Natural killer cell treated with Interleukin-12 subunit alpha and Interleukin-12 subunit beta and Interleukin-15 and Interleukin-18, amount 100 ng/mL, for 72 hours (primary cell): ENCODE measurements at regions not wholly inside any gene's neighbourhood (a gene's known extent, or its start where the extent isn't known, plus 50 kb on each side); places are given as distances from the start of the nearest gene placed in this dataset.
"Not testable (repeated sequence)": the region's sequence is repeated elsewhere in the genome, so short reads cannot be mapped to it uniquely, and the experiment has no call there.

Experiments used
- ATAC-seq, 2 donors: fragments of 150-1000 bp; cut with Tn5 transposase in 1 of 2; sonication (Bioruptor Pico), chemical (Tn5 transposase) in 1 of 2; 2 replicates each; pipeline ENCODE4 v1.10.0; 2021
- DNase-seq: peaks from one replicate; pipeline ENCODE4 v3.0.0; 2022; ENCODE audit warnings: low spot score
- H3K27ac Mint-ChIP-seq, 2 donors: 1 replicate in 1 of 2; 2 replicates in 1 of 2; pipeline ENCODE4 v1.8.0; 2022; ENCODE audit warnings: mixed read lengths in 2 of 2, mild to moderate bottlenecking in 1 of 2, moderate library complexity in 1 of 2
- H3K27me3 Mint-ChIP-seq, 2 donors: 1 replicate in 1 of 2; 2 replicates in 1 of 2; pipeline ENCODE4 v1.8.0; 2022; ENCODE audit warnings: mixed read lengths in 2 of 2
- H3K36me3 Mint-ChIP-seq: one replicate; pipeline ENCODE4 v1.8.0; 2022; ENCODE audit warnings: mixed read lengths
- H3K4me1 Mint-ChIP-seq, 2 donors: 1 replicate in 1 of 2; 2 replicates in 1 of 2; pipeline ENCODE4 v1.8.0; 2022; ENCODE audit warnings: low read depth in 2 of 2, mixed read lengths in 2 of 2, mild to moderate bottlenecking in 1 of 2
- H3K4me3 Mint-ChIP-seq: one replicate; pipeline ENCODE4 v1.8.0; 2022; ENCODE audit warnings: mixed read lengths
- H3K9me3 Mint-ChIP-seq: 2 replicates; pipeline ENCODE4 v1.8.0; 2022; ENCODE audit warnings: mixed read lengths

- Mint-ChIP-seq H3K27me3 (peaks cover 0 to 2% of the 10 kb centered on the region in 2 donors), H3K36me3 (peaks cover 40% of the 10 kb centered on the region), H3K4me1 (peaks cover 8 to 10% of the 10 kb centered on the region in 2 donors), H3K27ac (no peak overlapping the region), H3K4me3 (no peak overlapping the region), H3K9me3 (peaks cover 15% of the 10 kb centered on the region)
- no peak for DNase-seq
- no peak for ATAC-seq
Observed at GRCh38 chr13:50537029-50537428, 306.5 kb downstream of the DLEU7 start.

- H3K27me3 Mint-ChIP-seq, result peaks cover 0 to 3% of the 10 kb centered on the region in 2 donors
- no peak overlapping the region for H3K27ac Mint-ChIP-seq
- no peak for ATAC-seq
- H3K4me3 Mint-ChIP-seq, result no peak overlapping the region
- H3K4me1 Mint-ChIP-seq, result peaks cover 6% of the 10 kb centered on the region in 2 donors
- peaks cover 34% of the 10 kb centered on the region for H3K36me3 Mint-ChIP-seq
- DNase-seq, result no peak
- H3K9me3 Mint-ChIP-seq, result peaks cover 11% of the 10 kb centered on the region
Observed at GRCh38 chr13:50539791-50540530, 303.5 kb downstream of the DLEU7 start.

GRCh38 chr13:50543141-50543540, 300.4 kb downstream of the DLEU7 start:
- no peak for ATAC-seq
- no peaks in the 10 kb centered on the region for H3K4me1 Mint-ChIP-seq

GRCh38 chr13:50543782-50544181, 299.7 kb downstream of the DLEU7 start:
- ATAC-seq, result no peak
- no peaks in the 10 kb centered on the region for H3K9me3 Mint-ChIP-seq
- no peak overlapping the region for H3K27ac Mint-ChIP-seq
- no peak overlapping the region for H3K4me3 Mint-ChIP-seq
- no peak for DNase-seq
- peaks cover 5% of the 10 kb centered on the region for H3K36me3 Mint-ChIP-seq
- no peaks in the 10 kb centered on the region for H3K4me1 Mint-ChIP-seq
- peaks cover 0 to 3% of the 10 kb centered on the region in 2 donors for H3K27me3 Mint-ChIP-seq

More at GRCh38 chr13:50543141-50543540, 300.4 kb downstream of the DLEU7 start:
- no peaks in the 10 kb centered on the region for H3K9me3 Mint-ChIP-seq
- peaks cover 11% of the 10 kb centered on the region for H3K36me3 Mint-ChIP-seq
- DNase-seq, result no peak
- no peak overlapping the region for H3K27ac Mint-ChIP-seq
- H3K4me3 Mint-ChIP-seq, result no peak overlapping the region
- H3K27me3 Mint-ChIP-seq, result peaks cover 0 to 3% of the 10 kb centered on the region in 2 donors

- no peaks in the 10 kb centered on the region for H3K4me1 Mint-ChIP-seq
- no peak overlapping the region for H3K4me3 Mint-ChIP-seq
- DNase-seq, result no peak
- peaks cover 0 to 3% of the 10 kb centered on the region in 2 donors for H3K27me3 Mint-ChIP-seq
- H3K36me3 Mint-ChIP-seq, result peaks cover under 1% of the 10 kb centered on the region
- no peak for ATAC-seq
- no peak overlapping the region for H3K27ac Mint-ChIP-seq
- H3K9me3 Mint-ChIP-seq, result no peaks in the 10 kb centered on the region
Observed at GRCh38 chr13:50544211-50544610, 299.3 kb downstream of the DLEU7 start.

GRCh38 chr13:50547175-50547574, 296.3 kb downstream of the DLEU7 start:
- not testable (repeated sequence) for H3K4me1 Mint-ChIP-seq, H3K36me3 Mint-ChIP-seq, ATAC-seq, H3K27me3 Mint-ChIP-seq, H3K27ac Mint-ChIP-seq, H3K9me3 Mint-ChIP-seq, DNase-seq, H3K4me3 Mint-ChIP-seq

GRCh38 chr13:50548586-50548985, 294.9 kb downstream of the DLEU7 start:
- no peak for DNase-seq
- H3K4me1 Mint-ChIP-seq, result no peaks in the 10 kb centered on the region
- H3K9me3 Mint-ChIP-seq, result no peaks in the 10 kb centered on the region
- H3K4me3 Mint-ChIP-seq, result no peak overlapping the region
- no peak overlapping the region for H3K27ac Mint-ChIP-seq
- H3K36me3 Mint-ChIP-seq, result no peaks in the 10 kb centered on the region
- no peak for ATAC-seq
- peaks cover 0 to under 1% of the 10 kb centered on the region in 2 donors for H3K27me3 Mint-ChIP-seq

- no peaks in the 10 kb centered on the region for H3K9me3 Mint-ChIP-seq
- no peak for ATAC-seq
- H3K4me1 Mint-ChIP-seq, result no peaks in the 10 kb centered on the region
- H3K36me3 Mint-ChIP-seq, result peaks cover 4% of the 10 kb centered on the region
- no peak overlapping the region for H3K4me3 Mint-ChIP-seq
- peaks cover 0 to 6% of the 10 kb centered on the region in 2 donors for H3K27me3 Mint-ChIP-seq
- no peak overlapping the region for H3K27ac Mint-ChIP-seq
- DNase-seq, result no peak
Observed at GRCh38 chr13:50549221-50549942, 294.1 kb downstream of the DLEU7 start.

GRCh38 chr13:50550151-50550550, 293.3 kb downstream of the DLEU7 start:
- Mint-ChIP-seq H3K27ac (no peak overlapping the region), H3K4me3 (no peak overlapping the region), H3K36me3 (peaks cover 4% of the 10 kb centered on the region), H3K9me3 (no peaks in the 10 kb centered on the region), H3K27me3 (peaks cover 0 to 6% of the 10 kb centered on the region in 2 donors), H3K4me1 (no peaks in the 10 kb centered on the region)
- ATAC-seq (no peak), DNase-seq (no peak)

- Mint-ChIP-seq H3K4me1 (no peaks in the 10 kb centered on the region), H3K36me3 (peaks cover 4% of the 10 kb centered on the region), H3K27me3 (peaks cover 0 to 6% of the 10 kb centered on the region in 2 donors), H3K4me3 (no peak overlapping the region), H3K9me3 (no peaks in the 10 kb centered on the region), H3K27ac (no peak overlapping the region)
- no peak for ATAC-seq
- DNase-seq, result no peak
Observed at GRCh38 chr13:50552424-50552966, 291.0 kb downstream of the DLEU7 start.

GRCh38 chr13:50561739-50562138, 281.8 kb downstream of the DLEU7 start:
- Mint-ChIP-seq H3K4me1 (no peaks in the 10 kb centered on the region), H3K4me3 (no peak overlapping the region), H3K9me3 (no peaks in the 10 kb centered on the region), H3K36me3 (peaks cover 5% of the 10 kb centered on the region), H3K27ac (no peak overlapping the region), H3K27me3 (peaks cover 7 to 35% of the 10 kb centered on the region in 2 donors)
- ATAC-seq, result no peak
- no peak for DNase-seq

GRCh38 chr13:50566646-50567045, 276.8 kb downstream of the DLEU7 start:
- Mint-ChIP-seq H3K27me3 (peaks cover 17 to 39% of the 10 kb centered on the region in 2 donors), H3K4me3 (no peak overlapping the region), H3K36me3 (peaks cover 17% of the 10 kb centered on the region), H3K27ac (no peak overlapping the region), H3K9me3 (no peaks in the 10 kb centered on the region), H3K4me1 (no peaks in the 10 kb centered on the region)
- ATAC-seq (no peak), DNase-seq (no peak)

- Mint-ChIP-seq H3K9me3 (no peaks in the 10 kb centered on the region), H3K36me3 (peaks cover 8% of the 10 kb centered on the region), H3K27me3 (peaks cover 11 to 17% of the 10 kb centered on the region in 2 donors), H3K27ac (no peak overlapping the region), H3K4me1 (no peaks in the 10 kb centered on the region), H3K4me3 (no peak overlapping the region)
- ATAC-seq (no peak), DNase-seq (no peak)
Observed at GRCh38 chr13:50572129-50572528, 271.4 kb downstream of the DLEU7 start.

- no peak overlapping the region for H3K4me3 Mint-ChIP-seq
- no peak overlapping the region for H3K27ac Mint-ChIP-seq
- H3K4me1 Mint-ChIP-seq, result no peaks in the 10 kb centered on the region
- no peak for ATAC-seq
- H3K36me3 Mint-ChIP-seq, result no peaks in the 10 kb centered on the region
- H3K27me3 Mint-ChIP-seq, result peaks cover 5 to 8% of the 10 kb centered on the region in 2 donors
- H3K9me3 Mint-ChIP-seq, result no peaks in the 10 kb centered on the region
- no peak for DNase-seq
Observed at GRCh38 chr13:50573066-50573465, 270.4 kb downstream of the DLEU7 start.
